GM21529 (cell line): ENCODE measurements at regions not wholly inside any gene's neighbourhood (a gene's known extent, or its start where the extent isn't known, plus 50 kb on each side); places are given as distances from the start of the nearest gene placed in this dataset.
"Not testable (repeated sequence)": the region's sequence is repeated elsewhere in the genome, so short reads cannot be mapped to it uniquely, and the experiment has no call there.

ENCODE experiments used
- ATAC-seq: cut with Tn5 transposase; IDR thresholded peaks from one replicate; pipeline ENCODE4 v1.9.1; 2021; ENCODE audit not compliant: unreplicated experiment

DNA sequence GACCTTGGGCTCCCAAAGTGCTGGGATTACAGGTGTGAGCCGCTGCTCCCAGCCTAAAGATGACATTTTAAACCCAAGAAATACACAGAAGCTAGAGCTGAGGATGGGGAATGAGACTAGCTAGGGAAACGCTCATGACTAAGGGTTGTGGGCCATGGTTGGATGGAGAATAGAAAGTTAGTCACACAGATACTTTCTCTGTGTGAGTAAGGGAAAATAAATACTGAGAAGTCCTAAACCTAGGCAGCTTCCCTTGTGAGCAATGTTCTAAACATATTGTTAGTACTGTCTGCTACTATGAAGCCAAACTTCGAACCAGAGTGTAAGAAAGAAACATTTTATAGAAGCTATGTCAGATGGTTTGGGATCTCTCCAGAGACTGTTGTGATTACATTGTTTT lies 304.8 kb upstream of the STAC start:
- ATAC-seq = no peak

DNA sequence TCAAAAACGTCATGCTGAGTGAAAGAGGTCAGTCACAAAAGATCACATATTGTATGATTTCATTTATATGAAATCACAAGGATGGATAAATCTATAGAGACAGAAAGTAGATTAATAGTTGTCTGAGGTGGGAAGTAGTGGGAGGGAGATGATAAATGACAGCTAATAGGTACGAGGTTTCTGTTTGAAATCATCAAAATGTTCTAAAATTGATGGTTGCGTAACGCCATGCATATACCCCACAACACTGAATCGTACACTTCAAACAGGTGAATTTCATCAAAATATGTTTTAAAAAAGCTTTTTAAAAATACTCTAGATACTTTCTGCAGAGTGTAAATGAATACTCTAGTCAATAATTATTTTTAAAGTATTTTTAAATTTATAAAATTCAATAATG lies 303.0 kb upstream of the STAC start:
- no peak for ATAC-seq

DNA sequence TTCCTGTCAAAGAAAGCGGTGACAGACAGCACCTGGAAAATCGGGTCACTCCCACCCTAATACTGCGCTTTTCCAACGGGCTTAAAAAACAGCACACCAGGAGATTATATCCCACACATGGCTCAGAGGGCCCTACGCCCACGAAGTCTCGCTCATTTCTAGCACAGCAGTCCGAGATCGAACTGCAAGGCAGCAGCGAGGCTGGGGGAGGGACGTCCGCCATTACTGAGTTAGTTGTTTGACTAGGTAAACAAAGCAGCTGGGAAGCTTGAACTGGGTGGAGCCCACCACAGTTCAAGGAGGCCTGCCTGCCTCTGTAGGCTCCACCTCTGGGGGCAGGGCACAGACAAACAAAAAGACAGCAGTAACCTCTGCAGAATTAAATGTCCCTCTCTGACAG lies 297.3 kb upstream of the STAC start:
- ATAC-seq = not testable (repeated sequence)

DNA sequence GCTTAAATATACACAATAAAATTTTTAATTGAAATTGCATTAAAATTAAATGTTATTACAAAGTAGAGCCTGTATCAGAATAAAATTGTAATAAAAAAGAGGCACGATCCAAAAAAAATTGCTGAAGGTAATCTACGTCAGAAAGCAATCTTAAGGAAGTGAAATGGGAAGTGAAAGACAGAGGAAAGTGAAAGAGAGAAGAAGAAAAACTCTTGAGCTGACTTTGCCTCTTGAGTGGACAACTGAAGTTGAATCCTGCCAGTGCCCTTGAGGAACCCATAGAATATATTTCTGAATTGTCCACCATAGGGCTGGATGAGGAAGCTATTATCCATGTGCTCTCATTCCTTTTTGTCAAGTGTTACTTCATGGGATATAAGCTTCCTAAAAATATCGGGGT lies 285.1 kb upstream of the STAC start:
- ATAC-seq = peak; percentile 76

DNA sequence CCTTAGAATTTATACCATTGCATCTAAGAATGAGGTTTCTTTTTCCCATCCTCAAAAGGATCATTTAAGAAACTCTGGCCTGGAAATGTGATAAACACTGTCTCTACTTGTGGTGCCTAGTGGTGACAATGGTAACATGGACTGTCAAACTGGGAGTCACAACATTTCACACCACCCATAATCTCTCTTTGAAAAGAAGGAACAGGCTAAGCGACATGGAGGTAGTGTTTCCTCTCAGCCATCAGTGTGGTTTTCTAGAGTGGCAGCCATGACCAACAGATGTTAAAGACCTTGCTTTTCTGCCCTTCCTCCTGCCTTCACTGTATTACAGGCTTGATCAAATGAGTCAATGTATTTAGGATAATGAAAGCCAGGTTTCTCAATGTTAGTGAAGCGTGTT lies 283.1 kb upstream of the STAC start:
- no peak for ATAC-seq

DNA sequence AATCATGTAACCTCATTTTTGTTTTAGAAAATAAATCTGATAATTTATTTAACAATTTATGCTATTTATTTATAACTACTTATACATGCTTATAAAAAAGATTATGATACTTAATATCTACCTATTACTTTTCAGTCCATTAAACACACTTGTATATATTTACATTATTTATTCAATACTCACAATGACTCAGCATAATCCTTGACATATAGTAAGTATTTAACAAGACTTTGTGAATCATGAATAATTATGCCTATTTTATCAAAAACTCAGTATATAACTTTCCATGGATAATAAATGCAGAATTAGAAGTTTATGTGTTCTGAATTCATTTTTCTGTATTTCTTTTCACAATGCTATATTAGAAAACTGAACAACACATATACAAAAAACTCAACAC lies 266.0 kb upstream of the STAC start:
- no peak for ATAC-seq

DNA sequence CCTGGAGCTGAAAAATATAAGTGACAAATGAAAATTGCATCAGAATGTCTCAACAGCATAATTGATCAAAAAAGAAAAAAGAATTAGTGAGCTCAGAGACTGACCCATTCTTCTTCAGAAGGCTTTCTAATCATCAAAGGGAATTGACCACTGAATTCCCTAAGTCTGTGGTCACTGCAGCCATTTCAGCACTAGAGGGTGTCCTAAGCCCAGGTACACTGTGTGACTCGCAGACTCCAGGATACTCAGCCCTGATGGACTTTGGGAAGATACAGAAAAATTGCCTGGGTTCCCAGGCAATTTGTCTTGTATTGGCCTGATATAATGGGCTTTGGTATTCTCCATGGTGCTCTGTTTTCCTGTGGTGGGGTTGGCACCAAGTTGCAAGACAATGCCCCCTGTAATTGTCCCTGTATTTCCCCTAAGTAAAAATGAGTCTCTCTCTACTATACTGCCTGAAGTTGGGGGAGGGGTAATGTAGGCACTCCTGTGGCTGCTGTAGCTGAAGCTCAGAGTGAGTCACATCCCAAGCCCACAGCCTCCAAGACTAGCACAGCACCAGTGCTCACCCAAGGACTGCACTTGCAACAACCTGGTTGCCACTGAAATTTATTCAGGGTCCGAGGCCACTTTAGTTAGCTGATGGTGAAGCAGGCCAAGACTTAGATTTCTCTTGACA lies 256.0 kb upstream of the STAC start:
- ATAC-seq = no peak

DNA sequence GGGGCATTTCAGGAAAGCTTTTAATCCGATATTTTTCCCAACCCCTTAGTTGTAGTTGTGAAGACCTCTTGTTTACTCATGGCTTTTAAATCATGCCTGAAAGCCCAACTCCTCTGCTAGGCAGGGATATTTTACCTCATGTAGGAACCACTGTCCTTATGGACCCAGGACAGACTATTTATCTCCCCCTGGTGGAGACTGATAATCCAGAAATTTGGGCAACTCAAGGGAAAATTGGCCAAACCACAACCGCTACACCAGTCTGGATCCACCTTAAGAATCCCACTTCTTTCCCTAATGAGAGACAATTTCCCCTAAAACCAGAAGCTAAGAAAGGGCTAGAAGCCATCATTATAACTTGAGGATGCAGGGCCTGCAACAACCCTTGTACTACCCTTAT lies 248.1 kb upstream of the STAC start:
- no peak for ATAC-seq

DNA sequence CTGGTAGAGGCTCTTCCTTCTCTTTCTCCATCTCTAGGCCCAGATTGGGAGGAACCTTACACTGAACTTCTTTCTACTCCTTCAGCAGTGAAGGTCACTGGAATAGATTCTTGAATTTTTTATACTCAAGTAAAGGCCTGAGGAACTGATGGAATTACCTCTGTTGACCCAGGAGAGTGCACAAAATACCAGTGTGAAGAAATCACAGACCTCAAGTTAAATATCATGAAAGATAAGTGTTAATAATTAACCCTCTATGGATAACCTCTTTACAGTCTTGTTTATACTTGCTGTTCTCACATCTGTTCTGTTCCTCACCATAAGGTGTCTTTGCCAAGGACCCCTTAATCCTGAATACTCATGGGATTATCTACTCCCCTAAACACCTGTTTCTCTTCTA lies 244.4 kb upstream of the STAC start:
- ATAC-seq = no peak

DNA sequence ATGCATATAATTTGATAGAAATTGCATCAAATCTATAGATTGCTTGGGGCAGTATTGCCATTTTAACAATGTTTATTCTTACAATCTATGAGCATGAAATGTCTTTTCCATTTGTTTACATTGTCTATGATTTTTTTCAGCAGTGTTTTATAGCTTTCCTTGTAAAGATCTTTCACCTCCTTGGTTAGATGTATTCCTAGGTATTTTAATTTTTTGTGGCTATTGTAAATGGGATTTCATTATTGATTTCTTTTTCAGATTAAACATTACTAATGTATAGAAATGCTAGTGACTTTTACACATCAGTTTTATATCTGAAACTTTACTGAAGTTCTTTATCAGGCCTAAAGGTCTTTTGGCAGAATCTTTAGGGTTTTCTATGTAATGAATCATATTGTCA lies 237.6 kb upstream of the STAC start:
- no peak for ATAC-seq

DNA sequence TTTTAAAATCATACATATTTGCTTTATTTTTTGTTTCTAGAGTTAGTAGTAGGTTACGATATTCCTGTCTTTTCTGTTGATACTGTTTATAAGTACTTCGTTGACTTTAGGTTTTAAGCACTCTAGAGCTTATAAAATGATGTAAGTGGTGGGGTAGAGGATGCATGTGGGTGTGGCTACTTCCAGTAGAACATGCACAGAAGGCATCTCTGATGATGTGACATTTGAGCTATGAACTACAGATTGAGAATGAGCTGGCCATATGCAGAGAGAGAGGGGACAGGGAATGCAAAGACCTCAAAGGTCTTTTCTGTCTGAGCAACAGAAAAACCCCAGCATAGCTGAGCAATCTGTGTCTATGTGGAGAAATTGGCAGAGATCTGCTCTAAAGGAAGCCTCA lies 233.9 kb upstream of the STAC start:
- no peak for ATAC-seq

DNA sequence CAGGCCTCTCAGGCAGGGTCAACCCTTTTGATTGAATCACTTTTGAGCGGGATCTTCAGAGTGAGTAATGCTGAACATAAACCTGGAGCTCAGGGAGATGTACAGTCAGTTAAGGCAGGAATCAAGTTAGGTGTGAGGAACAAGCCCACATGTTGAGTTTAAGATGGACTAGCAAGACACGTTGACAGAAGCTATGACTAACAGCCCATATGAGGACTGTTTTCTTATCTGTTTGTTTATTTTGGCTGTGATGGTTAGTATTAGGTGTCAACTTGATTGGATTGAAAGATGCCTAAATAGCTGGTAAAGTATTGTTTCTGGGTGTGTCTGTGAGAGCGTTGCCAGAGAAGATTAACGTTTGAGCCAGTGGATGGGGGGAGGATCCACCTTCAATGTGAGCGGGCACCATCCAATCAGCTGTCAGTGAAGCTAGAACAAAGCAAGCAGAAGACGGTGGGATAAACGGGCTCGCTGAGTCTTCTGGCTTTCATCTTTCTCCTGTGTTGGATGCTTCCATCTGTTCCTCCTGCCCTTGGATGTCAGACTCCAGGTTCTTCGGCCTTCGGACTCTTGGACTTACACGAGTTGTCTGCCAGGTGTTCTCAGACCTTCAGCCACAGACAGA lies 232.3 kb upstream of the STAC start:
- no peak for ATAC-seq

DNA sequence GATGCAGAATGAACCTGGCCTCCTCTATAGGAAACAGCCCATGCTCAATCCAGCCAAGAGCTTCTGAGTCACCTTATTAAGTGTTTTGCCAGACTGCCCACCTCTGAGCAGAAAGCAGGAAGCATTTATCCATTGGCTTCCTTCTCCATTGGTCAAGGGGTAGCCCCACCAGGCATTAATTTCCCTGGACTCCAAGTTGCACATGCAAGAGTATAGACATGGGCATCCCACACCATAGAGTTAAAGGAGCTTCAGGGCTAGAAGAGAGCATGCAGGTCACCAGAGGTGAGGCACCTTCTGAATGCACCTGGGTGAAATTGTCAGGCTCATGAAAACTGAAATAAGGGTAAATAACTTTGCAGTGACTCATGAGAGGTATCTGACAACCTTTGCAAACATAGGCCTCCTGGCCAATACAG lies 230.8 kb upstream of the STAC start:
- ATAC-seq = no peak

DNA sequence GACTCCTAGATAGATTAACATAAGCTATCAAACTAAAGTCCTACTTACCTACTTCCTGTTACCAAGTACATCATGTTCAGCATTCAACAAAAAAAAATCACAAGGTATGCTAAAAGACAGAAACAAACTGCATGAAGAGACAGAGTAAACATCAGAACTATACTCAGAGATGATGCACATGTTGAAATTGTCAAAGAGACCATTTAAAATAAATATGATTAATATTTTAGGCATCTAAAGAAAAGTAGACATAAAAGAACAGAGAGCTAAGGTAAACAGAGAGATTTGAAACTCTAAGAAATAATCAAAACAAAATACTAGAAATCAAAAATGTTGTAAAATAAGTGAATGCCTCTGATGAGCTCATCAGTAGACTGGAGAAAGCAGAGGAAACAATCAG lies 224.8 kb upstream of the STAC start:
- ATAC-seq = no peak

DNA sequence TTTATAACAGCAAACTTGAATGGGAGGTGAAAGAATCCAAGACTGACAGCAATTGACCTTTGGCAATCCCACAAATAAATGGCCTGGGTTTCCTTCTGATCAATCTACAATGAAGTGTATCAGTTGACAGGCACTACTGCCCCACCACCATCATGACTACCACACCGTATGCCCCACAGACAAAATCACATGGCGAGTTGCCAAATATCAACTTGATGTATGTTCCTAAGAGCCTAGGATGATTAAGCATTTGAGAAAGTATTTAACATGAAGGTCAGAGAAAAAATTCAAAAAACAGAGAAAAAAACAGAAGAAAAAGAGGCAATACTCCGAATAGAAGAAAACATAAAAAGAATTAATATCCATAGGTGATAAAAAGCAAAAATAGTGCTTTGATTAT lies 215.9 kb upstream of the STAC start:
- ATAC-seq = no peak

DNA sequence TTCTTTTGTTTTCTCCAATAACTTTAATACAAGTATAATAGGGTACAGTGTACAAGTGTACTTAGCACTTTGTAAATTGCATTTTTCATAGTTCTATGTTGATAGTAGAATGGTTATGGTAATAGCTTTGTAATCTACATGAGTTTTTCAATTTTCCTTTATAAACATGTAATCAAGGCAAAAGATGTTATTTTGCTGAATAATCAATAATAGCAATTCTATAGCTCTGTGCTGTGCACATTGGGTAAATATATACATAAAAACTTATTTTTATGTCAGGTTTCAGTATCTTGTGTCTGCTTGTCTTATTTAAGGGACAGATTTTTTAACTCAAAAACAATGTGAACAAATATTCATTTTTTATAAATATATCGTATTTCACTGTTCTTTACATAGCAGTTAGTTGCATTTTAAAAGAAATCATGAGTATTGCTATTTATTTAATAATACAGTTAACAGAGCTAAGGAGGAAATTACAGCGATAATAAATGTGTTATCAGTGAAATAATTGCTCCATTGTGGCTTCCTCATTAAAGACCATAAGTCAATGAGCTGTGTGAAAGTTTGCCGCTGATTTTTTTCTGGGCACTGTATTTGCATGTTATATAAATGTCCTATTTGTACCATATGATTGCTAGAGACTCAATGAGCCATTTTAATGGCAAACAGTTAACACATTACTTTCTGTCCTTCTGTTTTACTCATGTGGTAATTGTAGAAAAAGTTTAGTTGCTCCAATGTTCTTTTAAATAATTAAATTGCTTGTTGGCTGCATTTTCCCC lies 214.6 kb upstream of the STAC start:
- no peak for ATAC-seq

DNA sequence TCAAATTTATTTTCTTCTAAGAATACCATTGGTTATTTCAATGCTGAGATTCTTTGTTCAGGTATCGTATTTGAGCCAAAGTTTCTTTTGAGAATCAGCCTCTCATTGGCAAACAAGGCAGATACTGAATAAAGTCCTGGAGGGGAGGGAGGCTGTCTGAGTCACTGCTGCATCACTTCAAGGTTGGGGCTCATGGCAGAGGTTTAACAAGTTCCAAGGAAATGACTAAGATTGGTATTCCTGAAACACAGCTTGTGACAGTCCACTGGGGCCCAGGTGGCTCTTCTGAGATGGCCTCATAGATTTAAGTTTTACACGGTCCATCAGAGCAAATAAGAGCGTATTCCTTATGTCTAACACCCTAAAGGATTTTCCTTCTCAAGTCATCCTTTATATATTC lies 213.8 kb upstream of the STAC start:
- ATAC-seq = no peak

DNA sequence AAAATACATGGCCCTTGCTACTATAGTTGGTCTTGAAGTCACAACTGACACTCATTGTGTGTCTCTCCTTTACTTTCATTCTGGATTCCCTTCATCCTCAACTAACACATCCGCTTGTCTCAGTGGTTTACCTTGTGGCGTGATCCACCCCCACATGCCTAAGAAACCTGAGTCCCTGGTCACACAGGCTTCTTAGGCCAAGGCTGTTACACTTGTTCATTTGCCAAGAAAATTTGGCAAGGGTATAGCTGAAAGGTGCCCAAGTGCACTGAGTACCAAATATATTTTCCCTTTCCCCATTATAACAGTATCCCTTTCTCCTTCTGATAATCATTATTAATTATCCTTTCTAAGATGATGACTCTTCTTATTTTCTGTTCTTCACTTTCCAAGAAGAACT lies 207.6 kb upstream of the STAC start:
- no peak for ATAC-seq

DNA sequence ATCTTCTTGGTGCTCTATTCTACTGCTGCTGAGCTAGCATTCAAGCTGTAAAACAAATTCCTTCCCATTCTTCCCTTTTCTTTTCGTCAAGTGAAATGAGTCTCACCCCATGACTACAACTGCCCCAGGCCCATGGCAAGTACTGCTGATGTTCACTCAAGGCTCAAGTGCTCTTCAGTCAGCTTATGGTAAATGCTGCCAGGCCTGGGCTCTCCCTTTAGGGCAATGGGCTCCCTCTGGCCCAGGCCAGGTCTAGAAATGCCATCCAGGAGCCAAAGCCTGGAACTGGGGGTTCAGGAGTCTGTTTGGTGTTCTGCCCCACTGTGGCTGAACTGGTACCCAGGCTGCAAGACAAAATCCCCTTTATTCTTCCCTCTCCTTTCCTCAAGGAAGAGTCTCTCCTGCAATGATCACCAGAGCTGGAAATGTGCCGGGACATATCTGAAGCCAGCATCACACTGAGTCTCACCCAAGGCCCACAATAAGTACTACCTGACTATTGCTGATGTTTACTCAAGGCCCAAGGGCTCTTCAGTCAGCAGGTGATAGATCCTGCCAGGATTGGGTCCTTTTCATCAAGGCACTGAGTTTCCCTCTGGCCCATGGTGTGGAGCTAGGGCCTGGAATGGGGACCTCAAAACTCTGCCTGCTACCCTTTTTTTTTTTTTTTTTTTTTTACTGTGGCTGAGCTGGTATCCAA lies 205.0 kb upstream of the STAC start:
- ATAC-seq = no peak

DNA sequence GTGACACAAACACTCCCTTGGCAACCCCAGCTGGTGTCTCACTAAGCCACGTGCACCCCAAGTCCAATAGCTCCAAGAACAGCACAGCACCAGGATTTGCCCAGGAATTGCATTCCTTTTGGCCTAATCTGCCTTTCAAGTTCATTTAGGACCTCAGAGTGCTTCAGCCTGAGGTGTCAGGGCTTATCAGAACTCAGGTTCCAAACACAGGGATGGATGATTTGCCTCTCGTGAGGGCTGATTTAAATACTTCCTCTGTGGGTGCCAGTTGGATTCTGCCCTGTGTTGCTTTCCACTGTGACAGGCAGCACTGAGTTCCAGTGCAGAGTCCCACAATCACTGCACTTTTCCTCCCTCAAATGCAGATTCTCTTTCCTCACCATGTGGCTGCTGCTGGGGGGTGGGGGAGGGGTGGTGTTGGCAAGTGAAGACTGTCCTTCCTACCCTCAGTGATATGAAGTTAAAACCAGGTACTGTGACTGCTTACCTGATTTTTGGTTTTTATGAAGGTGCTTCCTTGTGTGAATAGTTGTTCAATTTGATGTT lies 204.3 kb upstream of the STAC start:
- ATAC-seq = no peak

DNA sequence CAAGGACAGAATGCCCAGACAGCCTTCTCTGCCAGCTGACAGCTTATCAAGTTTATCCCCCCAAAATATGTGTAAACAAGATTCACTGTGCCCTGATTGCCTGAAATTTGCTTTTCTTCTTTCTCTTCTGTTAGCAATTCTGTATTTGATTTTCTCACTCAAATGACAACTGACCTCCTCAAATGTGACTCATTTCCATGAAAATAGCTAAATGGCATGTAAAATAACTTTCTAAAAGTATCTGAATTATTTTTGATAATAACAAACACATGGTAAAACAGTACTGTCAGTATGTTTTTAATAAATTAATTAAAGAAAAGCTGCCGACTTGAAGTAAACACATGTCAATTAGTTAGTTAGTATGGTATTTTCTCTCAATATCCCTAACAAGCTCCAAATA lies 202.3 kb upstream of the STAC start:
- no peak for ATAC-seq

DNA sequence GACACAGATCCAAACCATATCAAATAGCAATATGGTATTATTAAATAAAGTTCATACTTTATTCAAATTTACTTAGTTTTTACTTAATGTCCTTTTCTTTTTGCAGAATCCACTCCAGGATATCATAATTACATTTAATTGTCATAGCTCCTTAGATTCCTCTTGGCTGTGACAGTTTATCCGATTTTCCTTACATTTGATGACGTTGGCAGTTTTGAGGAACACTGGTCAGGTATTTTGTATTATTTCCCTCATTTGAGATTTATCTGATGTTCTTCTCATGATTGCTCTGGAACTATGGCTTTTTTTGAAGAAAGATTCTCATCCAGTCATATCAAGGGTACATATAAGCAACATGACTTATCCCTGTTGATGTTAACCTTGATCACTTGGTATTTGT lies 198.3 kb upstream of the STAC start:
- ATAC-seq = no peak
